D341Med (cell line): ENCODE measurements at regions not wholly inside any gene's neighbourhood (a gene's known extent, or its start where the extent isn't known, plus 50 kb on each side); places are given as distances from the start of the nearest gene placed in this dataset.
A peak's percentile ranks its signal among the peaks of the same experiment; 100 is the strongest.

Source experiments
- DNase-seq: peaks from one replicate; pipeline ENCODE4 v3.0.0; 2012; ENCODE audit warnings: low spot score

GRCh38 chr14:86513564-86513963 is 983.6 kb downstream of the FLRT2 start:
- no peak for DNase-seq

- DNase-seq = no peak
These were observed 983.1 kb downstream of the FLRT2 start for GRCh38 chr14:86513056-86513455.

DNA sequence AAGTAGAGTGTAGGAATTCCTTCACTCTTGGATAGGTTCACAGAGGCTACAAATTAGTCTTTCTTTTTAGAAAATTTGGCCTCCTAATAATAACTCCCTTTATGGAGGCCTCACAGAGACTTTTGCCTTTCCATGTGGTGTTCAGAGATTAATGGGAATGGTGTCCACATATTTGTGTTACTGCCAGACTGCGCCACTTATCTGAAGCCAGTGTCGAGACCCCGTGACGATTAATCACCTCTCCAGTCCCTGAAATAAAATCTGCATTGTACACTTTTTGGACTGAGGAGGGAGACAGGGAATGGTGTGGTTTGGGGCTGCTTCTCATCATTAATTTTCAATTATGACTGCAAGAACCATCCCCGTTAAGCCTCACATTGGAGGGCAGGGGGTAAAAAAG is 980.5 kb downstream of the FLRT2 start:
- no peak for DNase-seq

GRCh38 chr14:86505808-86506207 is 975.9 kb downstream of the FLRT2 start:
- no peak for DNase-seq

DNA sequence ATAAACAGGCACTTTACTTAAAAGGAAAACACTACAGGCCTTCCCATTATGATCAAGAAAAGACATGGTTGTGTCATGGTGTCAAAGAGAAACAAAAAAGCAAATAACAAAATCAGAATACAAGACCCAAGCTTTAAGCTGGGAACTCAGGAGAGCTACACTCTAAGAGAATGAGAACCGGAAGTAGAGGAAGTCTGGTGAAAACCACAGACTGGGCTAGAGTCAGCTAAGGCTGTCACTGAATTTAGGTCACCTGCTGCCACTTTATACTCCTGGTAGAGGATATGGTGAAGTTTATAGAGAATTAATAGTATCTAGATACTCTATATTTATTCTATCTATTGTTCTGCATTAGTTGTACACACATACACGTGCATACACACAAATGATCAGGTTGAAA is 971.7 kb downstream of the FLRT2 start:
- no peak for DNase-seq

DNA sequence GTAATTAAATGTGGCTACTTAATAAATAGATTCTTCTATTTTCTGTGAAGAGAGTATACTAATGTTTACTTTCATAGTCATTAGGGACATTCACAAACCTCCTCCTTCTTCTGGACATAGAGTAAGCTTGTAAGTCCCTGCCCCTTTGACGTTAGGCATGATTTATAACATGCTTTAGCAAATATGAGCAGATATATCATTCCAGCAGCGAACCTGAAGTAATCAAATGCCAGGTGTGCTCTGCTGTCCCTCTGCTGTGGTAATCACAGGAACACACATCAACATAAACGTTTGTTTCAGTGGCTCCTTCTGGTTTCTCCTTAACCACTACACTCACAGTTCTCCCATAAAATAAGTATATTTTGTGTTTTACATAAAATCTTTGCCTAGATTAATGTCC is 961.8 kb downstream of the FLRT2 start:
- no peak for DNase-seq

GRCh38 chr14:86481104-86481503 is 951.2 kb downstream of the FLRT2 start:
- DNase-seq = no peak

- no peak for DNase-seq
These were observed 934.4 kb downstream of the FLRT2 start for GRCh38 chr14:86464341-86464740.

GRCh38 chr14:86462193-86462753 is 932.3 kb downstream of the FLRT2 start:
- DNase-seq = no peak

DNA sequence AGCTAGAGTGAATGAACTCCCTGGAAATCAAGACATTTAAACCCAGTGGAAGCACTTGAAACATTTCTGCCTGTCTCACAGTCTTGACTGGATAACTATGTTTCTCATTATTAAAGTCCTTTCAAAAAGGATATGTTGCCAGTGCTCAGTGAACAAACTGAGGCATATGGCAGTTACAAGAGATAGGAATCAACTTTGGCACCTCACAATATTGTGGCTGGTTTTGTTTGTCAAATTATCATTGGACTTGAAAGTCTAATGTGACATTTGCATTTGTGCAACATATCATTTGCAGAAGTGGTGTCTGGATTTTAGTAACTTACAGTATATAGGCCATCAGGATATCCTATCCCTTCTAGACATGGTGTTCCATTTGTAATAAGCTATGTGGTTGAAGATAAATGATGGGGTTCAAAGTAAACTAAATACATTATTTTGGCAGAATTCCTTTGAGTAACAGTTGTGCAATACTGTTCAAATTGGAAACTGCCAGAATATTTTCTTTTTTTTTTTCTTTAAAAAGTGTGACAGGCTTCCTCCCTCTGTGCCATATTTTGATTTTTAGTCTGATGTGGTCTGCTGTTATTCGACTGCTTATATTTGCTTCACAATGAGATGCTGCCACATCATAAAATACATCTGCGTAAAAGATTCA is 927.7 kb downstream of the FLRT2 start:
- no peak for DNase-seq

DNA sequence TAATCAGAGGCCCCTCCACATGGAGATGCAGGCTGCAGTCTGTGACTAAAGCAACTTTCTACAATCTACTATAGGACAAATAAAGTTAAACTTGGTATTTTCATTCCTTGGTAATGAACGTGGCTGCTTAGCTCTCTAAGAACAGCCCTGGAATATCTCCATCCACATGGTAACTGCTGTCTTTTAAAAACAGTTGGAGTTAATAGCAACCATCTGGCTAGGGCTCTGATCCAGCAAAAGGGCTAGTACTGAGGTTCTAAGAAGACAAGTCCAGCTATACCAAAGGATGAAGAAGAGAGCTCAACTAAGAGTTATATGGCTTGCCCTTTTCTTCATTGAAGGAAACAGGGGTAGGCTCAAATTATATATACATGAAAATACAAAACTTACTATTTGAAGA is 920.1 kb downstream of the FLRT2 start:
- DNase-seq = no peak

DNA sequence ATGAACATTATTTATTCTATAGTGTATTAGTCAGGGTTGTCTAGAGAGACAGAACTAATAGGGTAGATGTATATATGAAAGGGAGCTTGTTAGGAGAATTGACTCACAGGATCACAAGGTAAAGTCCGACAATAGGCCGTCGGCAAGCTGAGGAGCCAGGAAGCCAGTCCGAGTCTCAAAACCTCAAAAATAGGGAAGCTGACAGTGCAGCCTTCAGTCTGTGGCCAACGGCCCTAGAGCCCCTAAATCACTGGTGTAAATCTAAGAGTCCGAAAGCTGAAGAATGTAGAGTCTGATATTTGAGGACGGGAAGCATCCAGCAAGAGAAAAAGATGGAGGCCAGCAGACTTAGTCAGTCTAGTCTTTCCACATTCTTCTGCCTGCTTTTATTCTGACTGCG is 912.2 kb downstream of the FLRT2 start:
- DNase-seq = no peak

DNA sequence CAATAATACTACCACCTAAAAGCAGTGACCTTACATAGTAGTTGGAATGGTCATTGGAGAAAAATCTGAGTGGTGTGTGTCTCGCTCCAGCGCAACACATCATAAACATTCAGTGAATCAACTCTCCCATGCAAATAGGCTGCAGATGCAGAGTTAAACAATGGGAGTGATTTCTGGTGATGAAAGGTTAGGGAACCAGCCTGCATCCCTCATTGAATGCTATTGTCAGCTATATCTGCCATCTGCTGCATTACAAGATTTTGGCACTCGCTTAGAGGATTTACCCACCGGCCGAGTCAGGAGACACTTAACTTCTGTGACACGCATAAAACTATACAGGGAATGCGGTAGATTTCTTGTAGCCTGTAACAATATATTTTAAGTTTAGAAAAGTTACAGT is 900.9 kb downstream of the FLRT2 start:
- DNase-seq = peak; percentile 50

DNA sequence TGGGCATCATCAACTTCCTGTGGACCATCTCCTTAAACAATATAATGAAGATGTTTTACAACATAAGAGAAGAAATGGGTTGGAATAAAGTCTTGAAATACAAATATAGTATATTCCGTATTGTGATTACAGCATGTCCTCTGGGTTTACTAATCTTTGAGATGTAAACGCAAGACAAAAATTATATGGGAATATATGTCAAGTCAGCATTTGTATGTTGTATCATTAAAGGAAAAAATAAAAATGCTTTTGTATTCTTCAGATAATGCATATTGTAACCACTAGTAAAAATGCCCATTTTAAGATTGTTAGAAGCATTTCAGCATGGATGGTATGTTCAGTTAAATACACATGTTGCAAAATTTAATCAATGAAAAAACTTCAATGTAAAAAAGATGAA is 893.3 kb downstream of the FLRT2 start:
- no peak for DNase-seq

GRCh38 chr14:86420131-86420530 is 890.2 kb downstream of the FLRT2 start:
- DNase-seq = no peak

GRCh38 chr14:86414146-86414545 is 884.2 kb downstream of the FLRT2 start:
- DNase-seq = no peak

- no peak for DNase-seq
These were observed 875.2 kb downstream of the FLRT2 start for GRCh38 chr14:86404989-86405649.

- no peak for DNase-seq
These were observed 874.5 kb downstream of the FLRT2 start for GRCh38 chr14:86404425-86404824.

GRCh38 chr14:86402545-86402944 is 872.6 kb downstream of the FLRT2 start:
- no peak for DNase-seq

GRCh38 chr14:86391085-86391484 is 861.1 kb downstream of the FLRT2 start:
- no peak for DNase-seq

- no peak for DNase-seq
These were observed 858.3 kb downstream of the FLRT2 start for GRCh38 chr14:86388216-86388615.

DNA sequence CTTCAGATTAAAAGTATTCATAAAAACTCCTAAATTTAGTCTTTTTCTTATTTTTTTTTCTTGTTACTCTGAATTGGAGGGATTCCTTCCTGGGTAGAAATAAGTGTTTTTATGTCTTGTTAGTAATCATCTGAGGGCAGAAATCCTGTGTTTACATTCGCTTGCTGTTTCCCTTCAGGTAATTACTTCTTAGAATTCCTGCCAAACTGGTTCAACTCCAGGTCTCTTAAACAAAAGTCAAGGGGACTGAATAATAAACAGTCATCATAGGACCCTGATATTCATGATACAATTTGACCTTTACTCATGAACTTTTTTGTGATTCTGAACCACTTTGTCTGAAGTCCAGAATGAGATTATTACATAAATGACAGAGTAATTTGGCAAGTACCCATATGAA is 843.9 kb downstream of the FLRT2 start:
- no peak for DNase-seq

- DNase-seq = no peak
These were observed 842.5 kb downstream of the FLRT2 start for GRCh38 chr14:86372402-86372801.

GRCh38 chr14:86364634-86365033 is 834.7 kb downstream of the FLRT2 start:
- DNase-seq = no peak
